ENCODE measurements at regions not wholly inside any gene's neighbourhood (a gene's known extent, or its start where the extent isn't known, plus 50 kb on each side); places are given as distances from the start of the nearest gene placed in this dataset.
"Not testable (repeated sequence)": the region's sequence is repeated elsewhere in the genome, so short reads cannot be mapped to it uniquely, and the experiment has no call there.

GRCh38 chr17:71600137-71600789 is 520.6 kb upstream of the SOX9 start:
- DNase-seq (ENCODE audit: extremely low read depth, insufficient read length) = no peak
- no peaks in the 10 kb centered on the region for H3K36me3 ChIP-seq (ENCODE audit: control insufficient read depth, insufficient read depth, low read length)

GRCh38 chr17:71601894-71602504 is 518.8 kb upstream of the SOX9 start:
- Histone ChIP-seq H3K36me3 (ENCODE audit: control insufficient read depth, insufficient read depth, low read length) (no peaks in the 10 kb centered on the region), H3K4me3 (replicated peaks; ENCODE audit: low read depth, low read length) (no peak overlapping the region), H3K27me3 (replicated peaks; ENCODE audit: control insufficient read depth, insufficient read depth, low read length) (no peaks in the 10 kb centered on the region)
- no peak for TF ChIP-seq CTCF (IDR thresholded peaks at IDR 0.05; ENCODE audit: insufficient read depth, low read length, poor library complexity, severe bottlenecking)
- no peak for DNase-seq (ENCODE audit: extremely low read depth, insufficient read length)

More at GRCh38 chr17:71600137-71600789, 520.6 kb upstream of the SOX9 start:
- Histone ChIP-seq H3K27me3 (replicated peaks; ENCODE audit: control insufficient read depth, insufficient read depth, low read length) (no peaks in the 10 kb centered on the region), H3K4me3 (replicated peaks; ENCODE audit: low read depth, low read length) (no peak overlapping the region)
- TF ChIP-seq CTCF (IDR thresholded peaks at IDR 0.05; ENCODE audit: insufficient read depth, low read length, poor library complexity, severe bottlenecking) = no peak

GRCh38 chr17:71613996-71614395 is 506.8 kb upstream of the SOX9 start:
- no peaks in the 10 kb centered on the region for H3K27me3 ChIP-seq (replicated peaks; ENCODE audit: control insufficient read depth, insufficient read depth, low read length)
- H3K4me3 ChIP-seq (replicated peaks; ENCODE audit: low read depth, low read length) = no peak overlapping the region
- H3K36me3 ChIP-seq (ENCODE audit: control insufficient read depth, insufficient read depth, low read length) = no peaks in the 10 kb centered on the region
- DNase-seq (ENCODE audit: extremely low read depth, insufficient read length) = no peak
- no peak for TF ChIP-seq CTCF (IDR thresholded peaks at IDR 0.05; ENCODE audit: insufficient read depth, low read length, poor library complexity, severe bottlenecking)

GRCh38 chr17:71615820-71616219 is 505.0 kb upstream of the SOX9 start:
- Histone ChIP-seq H3K27me3 (replicated peaks; ENCODE audit: control insufficient read depth, insufficient read depth, low read length) (no peaks in the 10 kb centered on the region), H3K36me3 (ENCODE audit: control insufficient read depth, insufficient read depth, low read length) (no peaks in the 10 kb centered on the region), H3K4me3 (replicated peaks; ENCODE audit: low read depth, low read length) (no peak overlapping the region)
- DNase-seq (ENCODE audit: extremely low read depth, insufficient read length) = no peak
- no peak for TF ChIP-seq CTCF (IDR thresholded peaks at IDR 0.05; ENCODE audit: insufficient read depth, low read length, poor library complexity, severe bottlenecking)

- not testable (repeated sequence) for H3K36me3 ChIP-seq (ENCODE audit: control insufficient read depth, insufficient read depth, low read length); H3K27me3 ChIP-seq (replicated peaks; ENCODE audit: control insufficient read depth, insufficient read depth, low read length); H3K4me3 ChIP-seq (replicated peaks; ENCODE audit: low read depth, low read length); DNase-seq (ENCODE audit: extremely low read depth, insufficient read length)
These were observed 503.1 kb upstream of the SOX9 start for GRCh38 chr17:71617767-71618166.

GRCh38 chr17:71625330-71625729 is 495.5 kb upstream of the SOX9 start:
- TF ChIP-seq CTCF (IDR thresholded peaks at IDR 0.05; ENCODE audit: insufficient read depth, low read length, poor library complexity, severe bottlenecking) = no peak
- Histone ChIP-seq H3K36me3 (ENCODE audit: control insufficient read depth, insufficient read depth, low read length) (no peaks in the 10 kb centered on the region), H3K27me3 (replicated peaks; ENCODE audit: control insufficient read depth, insufficient read depth, low read length) (no peaks in the 10 kb centered on the region), H3K4me3 (replicated peaks; ENCODE audit: low read depth, low read length) (no peak overlapping the region)
- no peak for DNase-seq (ENCODE audit: extremely low read depth, insufficient read length)

All from GM06990 (cell line).